NCI-H2107 (cell line): ENCODE measurements at regions not wholly inside any gene's neighbourhood (a gene's known extent, or its start where the extent isn't known, plus 50 kb on each side); places are given as distances from the start of the nearest gene placed in this dataset.
"Not testable (repeated sequence)": the region's sequence is repeated elsewhere in the genome, so short reads cannot be mapped to it uniquely, and the experiment has no call there.

ENCODE experiments used
- DNase-seq: peaks from one replicate; lab custom pipeline; 2025; lab: John Stamatoyannopoulos, UW

DNA sequence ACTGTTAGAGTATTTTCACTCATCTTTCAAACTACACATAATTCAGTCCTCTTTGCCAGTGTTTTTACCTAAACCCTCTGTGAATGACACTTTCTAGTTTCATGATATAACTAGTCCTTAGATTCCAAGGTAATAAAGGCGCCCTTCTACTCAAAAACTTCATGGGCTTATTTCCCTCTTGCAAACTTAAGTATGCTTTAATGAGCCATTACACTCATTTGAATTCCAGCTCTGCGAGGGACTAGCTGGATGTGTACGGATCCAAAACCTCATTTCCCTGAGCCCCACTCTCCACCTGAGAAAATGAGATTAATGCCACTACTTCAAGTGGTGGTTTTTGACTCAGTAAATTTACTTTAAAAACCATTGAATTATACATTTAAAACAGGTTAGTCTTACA is 141.1 kb downstream of the NDUFA12 start:
- DNase-seq, result no peak

DNA sequence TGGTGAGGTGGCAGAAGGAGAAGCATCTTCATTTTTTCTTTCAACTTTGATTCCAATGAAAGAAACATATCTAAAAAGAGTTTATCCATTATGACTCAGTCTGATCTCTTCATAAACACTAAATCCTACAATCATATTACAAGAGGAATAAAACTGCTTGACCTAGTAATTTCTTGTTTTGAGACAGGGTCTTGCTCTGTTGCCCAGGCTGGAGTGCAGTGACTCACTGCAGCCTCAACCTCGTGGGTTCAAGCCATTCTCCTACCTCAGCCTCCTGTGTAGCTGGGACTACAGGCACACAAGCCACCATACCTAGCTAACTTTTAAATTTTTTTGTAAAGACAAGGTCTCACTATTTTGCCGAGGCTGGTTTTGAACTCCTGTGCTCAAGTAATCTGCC is 147.2 kb downstream of the NDUFA12 start:
- no peak for DNase-seq

DNA sequence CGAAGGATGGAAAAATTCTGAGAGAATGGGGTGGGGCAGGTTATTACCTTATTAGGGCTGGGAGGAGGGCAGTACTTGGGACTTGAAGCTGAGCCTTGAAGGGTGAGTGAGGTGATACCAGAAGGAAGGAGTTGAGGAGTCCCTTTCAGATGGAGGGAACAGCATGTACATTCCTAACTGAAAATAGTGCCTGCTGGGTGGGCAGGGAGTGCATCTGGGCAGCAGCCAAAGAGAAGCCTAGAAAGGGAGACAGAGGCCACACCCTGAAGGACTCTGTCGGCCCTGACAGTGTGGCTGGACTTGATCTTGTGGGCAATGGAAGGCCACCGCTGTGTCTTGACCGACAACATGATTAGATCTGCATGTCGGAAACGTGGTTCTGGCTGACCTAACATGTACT is 147.6 kb downstream of the NDUFA12 start:
- no peak for DNase-seq

DNA sequence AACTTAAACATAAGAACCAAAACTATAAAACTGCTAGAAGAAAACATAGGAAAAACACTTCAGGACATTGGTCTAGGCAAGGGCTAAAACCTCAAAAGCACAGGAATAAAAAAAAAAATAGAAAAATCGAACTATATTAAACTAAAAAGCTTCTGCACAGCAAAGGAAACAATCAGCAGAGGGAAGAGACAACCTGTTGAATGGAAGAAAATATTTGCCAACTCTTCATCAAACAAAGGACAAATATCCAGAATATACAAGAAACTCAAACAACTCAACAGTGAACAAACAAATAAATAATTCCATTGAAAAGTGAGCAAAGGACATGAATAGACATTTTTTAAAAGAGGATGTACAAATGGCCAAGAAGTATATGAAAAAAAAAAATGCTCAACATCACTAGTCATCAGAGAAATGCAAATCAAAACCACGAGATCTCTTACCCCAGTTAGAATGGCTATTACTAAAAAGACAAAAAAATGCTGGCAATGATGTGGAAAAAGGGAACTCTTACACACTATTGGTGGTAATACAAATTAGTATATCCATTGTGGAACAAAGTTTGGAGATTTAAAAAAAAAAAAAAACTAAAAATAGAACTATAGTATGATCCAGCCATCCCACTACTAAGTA is 152.0 kb downstream of the NDUFA12 start:
- DNase-seq, result no peak

DNA sequence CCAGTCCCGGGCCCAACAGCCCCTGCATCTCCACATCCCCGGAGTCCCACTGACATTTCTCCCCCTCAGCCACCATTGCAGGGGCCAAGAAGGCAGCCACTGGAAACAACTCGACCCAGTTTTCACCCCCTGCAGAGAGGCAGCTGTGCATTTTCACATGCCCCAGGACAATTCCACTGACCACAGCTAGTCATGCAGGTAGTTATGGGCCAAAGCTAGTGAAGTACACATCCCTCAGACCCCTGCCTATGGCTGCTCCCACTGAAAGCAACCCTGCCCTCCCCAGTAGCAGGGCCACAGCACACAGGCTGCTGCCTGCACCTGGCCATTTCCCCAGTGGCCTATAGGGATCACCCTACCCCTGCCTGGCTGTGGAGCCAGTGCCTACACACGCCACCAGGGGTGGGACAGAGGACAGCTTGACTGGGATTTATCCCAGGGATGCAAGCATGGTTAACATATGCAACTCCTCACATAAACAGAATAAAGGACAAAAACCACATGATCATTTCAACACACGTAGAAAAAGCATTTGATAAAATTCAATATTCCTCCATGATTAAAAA is 154.0 kb downstream of the NDUFA12 start:
- no peak for DNase-seq

DNA sequence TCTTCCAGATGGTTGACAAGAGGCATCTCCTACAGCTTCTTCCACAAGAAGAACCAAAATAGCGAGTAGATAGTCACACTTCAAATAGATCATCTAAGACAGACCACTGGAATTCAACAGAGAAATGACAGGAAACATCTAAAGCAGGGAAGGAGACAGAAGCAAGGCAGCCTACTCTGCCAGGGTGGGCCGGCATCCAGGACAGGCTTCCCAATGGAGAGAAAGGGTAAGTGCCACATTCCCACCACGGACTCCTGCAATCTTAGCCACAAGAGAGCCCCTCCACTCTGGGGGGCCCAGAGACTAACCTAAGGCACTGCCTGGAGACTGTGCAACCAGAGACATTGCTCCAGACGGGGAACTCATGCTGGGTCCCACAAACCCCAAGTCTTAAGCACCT is 154.5 kb downstream of the NDUFA12 start:
- no peak for DNase-seq

DNA sequence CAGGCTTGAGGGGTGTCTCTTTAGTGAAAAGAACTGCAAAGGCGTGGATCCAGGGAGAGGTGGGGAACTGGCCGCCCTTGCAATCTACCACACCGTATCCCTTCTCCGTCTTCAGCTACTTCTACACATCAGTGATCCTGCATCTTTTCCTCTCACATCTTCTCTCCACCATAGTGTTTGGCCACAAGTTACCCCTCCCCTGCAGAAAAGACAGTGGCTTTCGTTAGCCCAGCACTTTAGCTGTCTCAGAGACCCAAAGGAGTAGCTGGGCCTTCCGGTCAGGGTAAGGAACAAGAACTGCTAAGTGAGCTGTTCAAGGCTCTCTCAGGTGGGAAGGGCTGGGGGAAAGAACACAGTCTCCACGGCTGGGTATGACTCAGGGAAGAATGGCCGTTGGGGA is 158.4 kb downstream of the NDUFA12 start:
- DNase-seq, result no peak

DNA sequence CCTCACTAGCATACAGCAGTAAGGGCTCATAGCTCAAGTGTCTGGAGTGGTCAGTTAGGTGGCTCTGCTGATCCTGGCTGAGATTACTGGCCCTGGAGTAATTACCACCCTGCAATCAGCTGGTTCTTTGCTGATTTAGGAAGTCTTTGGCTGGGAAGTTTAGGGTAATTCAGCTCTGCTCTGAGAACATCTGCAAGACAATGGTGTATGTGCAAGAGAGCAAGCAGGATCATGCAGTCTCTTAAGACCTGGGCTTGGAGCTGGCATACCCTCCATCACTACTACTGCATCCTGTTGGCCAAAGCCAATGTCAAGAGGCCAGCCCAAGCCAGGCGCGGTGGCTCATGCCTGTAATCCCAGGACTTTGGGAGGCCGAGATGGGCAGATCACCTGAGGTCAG is 159.0 kb downstream of the NDUFA12 start:
- DNase-seq, result no peak

DNA sequence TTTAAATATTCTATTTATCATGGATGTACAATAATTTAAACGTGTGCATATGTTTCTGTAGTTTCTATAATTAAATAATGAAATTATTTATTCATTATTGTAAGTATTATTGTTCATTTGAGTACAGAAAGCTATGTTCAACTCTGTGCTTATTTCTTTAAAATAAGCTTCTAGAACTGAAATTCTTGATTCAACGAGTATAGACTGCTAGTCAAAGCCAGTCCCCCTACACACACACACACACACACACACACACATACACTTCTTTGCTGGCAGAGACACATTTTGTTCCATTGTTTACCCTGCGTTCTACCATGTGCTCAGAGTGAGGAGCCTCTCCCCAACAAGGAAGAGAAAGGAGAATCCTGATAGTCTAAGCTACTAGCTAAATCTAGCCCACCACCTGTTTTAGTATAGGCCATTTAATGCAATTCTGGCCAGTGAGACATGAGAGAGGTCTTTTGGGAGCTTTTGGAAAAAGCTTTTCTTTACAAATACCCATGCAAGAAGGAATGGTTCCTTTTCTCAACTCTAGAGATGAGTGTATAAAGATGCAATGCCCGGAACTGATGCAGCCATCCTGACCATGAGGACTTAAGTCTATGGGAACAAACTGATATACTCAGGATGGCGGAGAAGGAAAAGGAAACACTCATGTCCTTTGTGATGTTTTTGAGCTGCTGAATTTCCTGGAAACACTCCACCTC is 161.4 kb downstream of the NDUFA12 start:
- no peak for DNase-seq

DNA sequence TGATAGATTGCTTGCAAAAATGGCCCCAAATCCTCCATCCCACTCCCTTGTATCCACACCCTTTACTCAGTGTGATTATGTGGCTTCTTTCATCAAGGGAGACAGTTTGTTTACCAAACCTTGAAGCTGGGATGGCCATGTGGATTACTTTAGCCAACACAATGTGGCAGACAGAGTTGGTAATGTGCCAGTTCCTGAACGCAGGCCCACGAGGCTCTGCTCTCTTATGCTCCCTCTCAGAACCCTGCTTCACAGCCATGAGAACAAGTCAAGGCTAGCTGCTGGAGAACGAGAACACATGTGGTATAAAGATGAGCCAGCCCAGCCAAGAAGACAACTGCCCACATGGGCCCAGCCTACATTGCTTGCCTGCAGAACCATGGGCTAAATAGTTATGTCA is 162.3 kb downstream of the NDUFA12 start:
- DNase-seq, result no peak

DNA sequence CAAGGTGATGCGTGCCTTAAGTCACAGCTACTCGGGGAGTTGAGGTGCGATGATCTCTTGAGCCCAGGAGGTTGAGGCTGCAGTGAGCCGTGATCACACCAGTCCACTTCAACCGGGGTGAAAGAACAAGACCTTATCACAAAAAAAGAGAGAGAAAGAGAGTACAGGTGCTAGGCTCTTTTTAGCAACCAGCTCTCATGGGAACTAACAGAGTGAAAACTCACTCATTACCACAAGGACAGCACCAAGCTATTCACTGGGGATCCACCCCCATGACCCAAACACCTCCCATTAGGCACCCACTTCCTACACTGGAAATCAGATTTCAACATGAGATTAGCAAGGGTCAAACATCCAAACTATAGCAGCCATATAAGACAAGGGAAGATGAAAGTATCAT is 164.2 kb downstream of the NDUFA12 start:
- no peak for DNase-seq

DNA sequence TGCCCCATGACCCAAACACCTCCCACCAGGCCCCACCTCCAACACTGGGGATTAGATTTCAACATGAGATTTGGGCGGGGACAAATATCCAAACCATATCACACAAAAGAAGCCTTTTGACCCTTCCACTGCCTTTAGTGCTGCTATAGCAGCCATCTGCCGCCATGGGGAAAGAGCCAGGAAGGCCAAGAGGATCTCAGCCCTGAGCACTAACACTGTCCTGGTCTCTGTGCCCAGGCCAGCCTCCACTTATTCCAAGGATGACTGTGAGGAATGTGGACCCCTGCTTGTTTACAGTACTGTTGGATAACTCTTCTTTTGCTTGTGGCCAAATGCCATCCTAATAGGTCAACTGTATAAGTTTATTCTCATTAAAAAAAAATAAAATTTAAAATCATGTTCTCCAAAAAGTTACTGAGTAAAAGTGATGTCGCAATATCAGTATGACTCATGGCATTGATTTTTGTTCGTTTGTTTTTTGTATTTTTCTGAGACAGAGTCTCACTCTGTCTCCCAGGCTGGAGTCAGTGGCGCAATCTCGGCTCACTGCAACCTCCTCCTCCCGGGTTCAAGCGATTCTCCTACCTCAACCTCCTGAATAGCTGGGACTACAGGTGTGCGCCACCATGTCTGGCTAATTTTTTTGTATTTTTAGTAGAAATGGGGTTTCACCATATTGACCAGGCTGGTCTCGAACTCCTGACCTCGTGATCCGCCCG is 166.4 kb downstream of the NDUFA12 start:
- not testable (repeated sequence) for DNase-seq

DNA sequence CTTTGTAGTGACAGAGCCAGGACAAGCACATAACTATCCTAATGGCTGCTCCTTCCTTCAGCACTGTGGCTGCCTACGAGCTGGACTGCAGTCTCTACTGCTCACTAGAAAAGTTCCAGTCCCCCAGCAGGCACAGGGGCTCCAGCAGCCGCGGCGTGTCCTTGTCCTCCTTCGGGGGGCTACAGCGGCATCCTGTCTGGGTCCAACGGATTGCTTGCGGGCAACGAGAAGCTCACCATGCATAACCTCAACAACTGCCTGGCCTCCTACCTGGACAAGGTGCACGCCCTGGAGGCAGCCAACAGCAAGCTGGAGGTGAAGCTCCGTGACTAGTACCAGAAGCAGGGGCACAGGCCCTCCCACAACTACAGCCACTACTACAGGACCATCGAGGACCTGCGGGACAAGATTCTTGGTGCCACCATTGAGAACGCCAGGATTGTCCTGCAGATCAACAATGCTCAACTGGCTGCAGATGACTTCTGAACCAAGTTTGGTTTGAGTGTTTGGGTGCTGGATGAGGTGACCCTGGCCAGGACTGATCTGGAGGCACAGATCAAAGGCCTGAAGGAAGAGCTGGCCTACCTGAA is 169.4 kb downstream of the NDUFA12 start:
- no peak for DNase-seq

DNA sequence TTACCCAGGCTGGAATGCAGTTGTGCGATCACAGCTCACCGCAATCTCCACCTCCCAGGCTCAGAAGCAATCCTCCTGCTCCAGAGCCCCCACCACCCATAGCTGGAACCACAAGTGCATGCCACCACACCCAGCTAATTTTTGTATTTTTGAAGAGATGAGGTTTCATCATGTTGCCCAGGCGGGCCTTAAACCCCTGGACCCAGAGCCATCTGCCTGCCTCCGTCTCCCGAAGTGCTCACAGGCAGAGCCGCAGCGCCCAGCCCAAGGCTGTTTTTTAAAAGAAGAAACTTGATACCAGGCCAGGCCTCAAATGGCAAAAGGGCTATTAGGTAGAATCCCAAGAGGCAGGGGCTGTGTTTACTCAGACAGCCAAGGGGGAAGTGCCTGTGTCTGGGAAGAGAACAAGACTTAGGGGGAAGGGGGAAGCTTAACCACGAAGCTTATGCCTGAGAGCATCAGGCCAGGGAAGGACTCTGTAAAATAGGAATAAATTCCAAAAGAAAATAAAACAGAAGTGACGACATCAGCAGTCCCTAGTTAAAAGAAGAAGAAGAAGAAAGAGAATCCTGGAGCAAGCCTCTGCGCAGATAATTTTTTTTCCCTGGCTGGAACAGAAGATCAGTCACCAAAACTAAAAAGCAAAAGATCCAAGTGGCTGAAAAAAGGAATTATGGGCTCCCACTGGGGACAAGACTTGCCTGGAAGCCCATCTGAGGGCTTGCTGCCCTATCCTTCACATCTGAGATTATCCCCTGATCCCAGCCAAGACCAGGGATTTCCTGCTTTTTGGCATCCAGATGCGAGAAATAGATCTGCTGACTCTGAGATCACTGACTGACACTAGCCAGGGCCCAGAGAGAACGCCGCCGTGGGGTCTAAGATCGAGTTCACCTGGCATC is 170.5 kb downstream of the NDUFA12 start:
- DNase-seq, result peak; percentile 84

DNA sequence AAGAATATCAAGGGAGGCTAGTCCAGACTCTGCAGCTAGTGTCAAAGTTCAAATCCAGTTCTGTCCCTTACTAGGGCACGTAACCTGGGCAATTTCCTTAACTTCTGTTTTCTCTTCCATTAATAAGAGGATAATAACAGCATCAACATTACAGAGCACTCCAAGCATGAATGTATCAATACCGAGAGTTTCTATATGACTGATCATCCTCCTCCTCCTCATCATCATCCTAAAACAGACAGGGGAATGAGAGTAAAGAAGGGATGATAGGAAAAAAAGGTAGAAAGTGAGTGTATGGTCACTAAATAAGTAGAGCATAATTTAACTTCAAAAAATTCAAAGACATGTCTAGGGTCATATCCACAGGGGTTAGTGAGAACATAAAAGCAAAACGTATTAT is 171.4 kb downstream of the NDUFA12 start:
- no peak for DNase-seq

DNA sequence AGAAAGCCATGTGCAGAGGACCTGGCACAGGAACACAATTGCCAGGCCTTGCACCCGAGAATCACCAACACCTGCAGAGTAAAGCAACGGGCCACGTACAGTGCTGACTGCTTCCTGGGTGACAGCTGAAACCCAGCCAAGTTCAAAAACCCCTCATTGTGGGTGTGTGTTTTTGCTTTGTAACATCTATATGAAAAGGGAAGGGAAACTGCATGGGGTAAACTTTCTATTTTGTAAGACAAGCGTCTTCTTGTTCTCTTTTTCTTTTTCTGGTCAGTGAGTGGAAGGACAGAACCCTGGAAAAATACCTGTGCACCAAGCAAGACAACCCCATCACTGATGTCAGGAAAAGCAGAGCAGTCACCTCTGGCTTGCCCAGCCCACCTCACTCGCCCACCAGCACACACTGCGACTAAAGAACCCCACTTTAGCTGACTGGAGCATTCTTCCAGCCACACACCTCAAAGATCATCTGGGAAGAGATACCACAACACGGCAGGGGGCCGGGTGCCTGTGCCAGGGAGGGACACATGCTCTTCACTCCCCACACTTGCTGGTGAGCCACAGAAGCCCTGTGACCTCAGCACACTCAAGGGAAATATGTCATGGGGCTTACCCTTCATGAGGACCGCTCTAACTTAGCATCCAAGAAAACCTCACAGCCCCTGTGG is 172.3 kb downstream of the NDUFA12 start:
- DNase-seq, result no peak

DNA sequence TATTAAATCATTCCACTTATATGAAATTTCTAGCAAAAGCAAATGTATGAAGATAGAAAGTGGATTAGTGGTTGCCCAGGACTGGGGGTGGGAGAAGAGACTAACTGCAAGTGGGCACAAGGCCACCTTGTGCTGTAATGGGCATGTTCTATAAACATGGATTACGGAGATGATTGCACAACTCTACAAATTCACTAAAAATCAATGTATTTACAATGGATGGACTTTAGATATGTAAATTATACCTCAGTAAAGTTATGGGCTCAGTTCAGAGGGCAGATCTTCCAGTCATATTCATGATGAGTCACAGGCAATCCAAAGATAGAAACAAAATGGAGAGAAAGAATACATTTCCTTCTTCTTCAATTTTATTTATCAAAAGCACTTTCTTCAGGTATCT is 173.9 kb downstream of the NDUFA12 start:
- no peak for DNase-seq

DNA sequence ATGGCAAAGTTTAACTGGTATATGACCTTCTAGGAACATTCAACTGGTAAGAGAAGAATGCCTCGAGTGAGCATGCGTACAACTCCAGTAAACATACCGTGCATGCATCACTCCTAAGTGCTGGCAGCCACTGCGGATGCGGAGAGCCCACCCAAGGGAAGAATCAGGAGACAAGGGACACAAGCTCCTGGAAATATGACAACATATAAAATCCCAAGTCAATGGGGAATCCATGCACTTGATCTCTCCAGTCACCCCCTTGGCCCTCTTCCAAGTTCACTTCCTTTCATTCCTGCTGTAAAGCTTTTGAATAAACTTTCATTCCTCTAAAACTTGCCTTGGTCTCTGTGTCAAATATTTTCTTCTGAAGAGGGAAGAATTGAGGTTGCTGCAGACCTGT is 168.7 kb upstream of the TMCC3 start:
- no peak for DNase-seq

DNA sequence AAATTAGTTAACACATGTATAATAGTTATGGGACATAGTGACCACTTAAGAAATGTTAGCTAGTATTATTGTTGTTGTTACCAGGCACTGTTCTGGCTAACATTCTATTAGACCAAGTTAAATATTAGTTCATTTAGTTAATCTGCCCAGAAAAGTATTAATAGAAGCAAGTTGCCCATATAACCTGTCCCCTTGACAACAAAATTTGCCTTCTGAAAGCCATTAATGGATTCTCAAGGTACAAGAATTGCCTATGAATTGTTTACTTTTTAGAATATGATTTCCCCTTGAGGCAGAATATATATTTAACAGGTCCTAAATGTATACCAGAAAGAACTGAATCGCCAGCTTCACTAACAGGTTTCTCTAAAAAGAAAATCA is 167.3 kb upstream of the TMCC3 start:
- no peak for DNase-seq

DNA sequence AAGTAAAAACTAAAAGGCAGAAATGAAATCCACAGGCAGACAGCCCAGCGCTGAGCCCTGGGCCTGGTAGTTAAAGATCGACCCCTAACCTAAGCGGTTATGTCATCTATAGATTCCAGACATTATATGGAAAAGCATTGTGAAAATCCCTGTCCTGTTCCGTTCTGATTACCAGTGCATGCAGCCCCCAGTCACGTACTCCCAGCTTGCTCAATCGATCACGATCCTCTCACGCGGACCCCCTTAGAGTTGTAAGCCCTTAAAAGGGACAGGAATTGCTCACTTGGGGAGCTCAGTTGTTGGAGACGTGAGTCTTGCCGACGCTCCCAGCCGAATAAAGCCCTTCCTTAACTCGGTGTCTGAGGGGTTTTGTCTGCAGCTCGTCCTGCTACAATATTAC is 166.8 kb upstream of the TMCC3 start:
- not testable (repeated sequence) for DNase-seq

DNA sequence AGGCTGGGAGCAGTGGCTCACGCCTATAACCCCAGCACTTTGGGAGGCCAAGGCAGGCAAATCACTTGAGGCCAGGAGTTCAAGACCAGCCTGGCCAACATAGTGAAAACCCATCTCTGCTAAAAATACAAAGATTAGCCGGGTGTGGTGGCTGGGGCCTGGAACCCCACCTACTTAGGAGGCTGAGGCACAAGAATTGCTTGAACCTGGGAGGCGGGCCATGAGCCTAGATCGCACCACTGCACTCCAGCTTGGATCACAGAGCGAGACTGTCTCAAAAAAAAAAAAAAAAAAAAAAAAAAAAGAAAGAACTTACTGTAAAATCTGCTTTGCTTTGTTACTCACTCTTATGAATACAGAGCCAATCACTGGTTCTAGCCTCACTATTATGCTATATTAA is 166.4 kb upstream of the TMCC3 start:
- not testable (repeated sequence) for DNase-seq
